Progenitor cell of endocrine pancreas (in vitro differentiated cells): ENCODE measurements at regions not wholly inside any gene's neighbourhood (a gene's known extent, or its start where the extent isn't known, plus 50 kb on each side); places are given as distances from the start of the nearest gene placed in this dataset.
"Not testable (repeated sequence)": the region's sequence is repeated elsewhere in the genome, so short reads cannot be mapped to it uniquely, and the experiment has no call there.

ENCODE experiments used
- DNase-seq: peaks from one replicate; pipeline ENCODE4 v3.0.0; 2021; ENCODE audit warnings: low spot score; ENCODE audit not compliant: unreplicated experiment
- H3K27ac Mint-ChIP-seq: 2 replicates; pipeline ENCODE4 v1.8.0; 2021; ENCODE audit warnings: mild to moderate bottlenecking, moderate library complexity, mixed read lengths
- H3K27me3 Mint-ChIP-seq: 2 replicates; pipeline ENCODE4 v1.8.0; 2021; ENCODE audit warnings: mixed read lengths
- H3K36me3 Mint-ChIP-seq: 2 replicates; pipeline ENCODE4 v1.8.0; 2022; ENCODE audit warnings: mixed read lengths; ENCODE audit not compliant: insufficient read depth
- H3K4me1 Mint-ChIP-seq: 2 replicates; pipeline ENCODE4 v1.8.0; 2021; ENCODE audit warnings: low read depth, mixed read lengths
- H3K4me3 Mint-ChIP-seq: 2 replicates; pipeline ENCODE4 v1.8.0; 2021; ENCODE audit warnings: low read depth, mild to moderate bottlenecking, moderate library complexity, mixed read lengths
- H3K9me3 Mint-ChIP-seq: 2 replicates; pipeline ENCODE4 v1.8.0; 2021; ENCODE audit warnings: low read depth, mixed read lengths
- CTCF ChIP-seq: fragments of 200-600 bp; sonication (generic); IDR thresholded peaks from one replicate; pipeline ENCODE4 v1.5.0; 2021; ENCODE audit warnings: antibody characterized with exemption, mild to moderate bottlenecking; ENCODE audit not compliant: unreplicated experiment

- Mint-ChIP-seq H3K27ac (no peak overlapping the region), H3K4me3 (no peak overlapping the region), H3K9me3 (no peaks in the 10 kb centered on the region), H3K27me3 (peaks cover 7% of the 10 kb centered on the region), H3K4me1 (no peaks in the 10 kb centered on the region), H3K36me3 (no peaks in the 10 kb centered on the region)
- no peak for DNase-seq
- no peak for TF ChIP-seq CTCF
Observed at GRCh38 chr4:127518046-127518445, 114.7 kb upstream of the INTU start.

- DNase-seq: no peak
- no peaks in the 10 kb centered on the region for H3K4me1 Mint-ChIP-seq
- no peak for TF ChIP-seq CTCF
- no peak overlapping the region for H3K27ac Mint-ChIP-seq
- no peak overlapping the region for H3K4me3 Mint-ChIP-seq
- no peaks in the 10 kb centered on the region for H3K36me3 Mint-ChIP-seq
- peaks cover 4% of the 10 kb centered on the region for H3K9me3 Mint-ChIP-seq
- no peaks in the 10 kb centered on the region for H3K27me3 Mint-ChIP-seq
Observed at GRCh38 chr4:127521463-127521862, 111.3 kb upstream of the INTU start.

GRCh38 chr4:127523369-127523768, 109.4 kb upstream of the INTU start:
- no peaks in the 10 kb centered on the region for H3K4me1 Mint-ChIP-seq
- no peak overlapping the region for H3K4me3 Mint-ChIP-seq
- no peak for DNase-seq
- peaks cover 4% of the 10 kb centered on the region for H3K9me3 Mint-ChIP-seq
- TF ChIP-seq CTCF: no peak
- H3K36me3 Mint-ChIP-seq: no peaks in the 10 kb centered on the region
- no peaks in the 10 kb centered on the region for H3K27me3 Mint-ChIP-seq
- no peak overlapping the region for H3K27ac Mint-ChIP-seq

- TF ChIP-seq CTCF: no peak
- Mint-ChIP-seq H3K36me3 (no peaks in the 10 kb centered on the region), H3K4me1 (no peaks in the 10 kb centered on the region), H3K27ac (no peak overlapping the region), H3K27me3 (no peaks in the 10 kb centered on the region), H3K9me3 (peaks cover 4% of the 10 kb centered on the region), H3K4me3 (no peak overlapping the region)
- DNase-seq: no peak
Observed at GRCh38 chr4:127525608-127526007, 107.1 kb upstream of the INTU start.

- Mint-ChIP-seq H3K9me3 (peaks cover 4% of the 10 kb centered on the region), H3K27me3 (no peaks in the 10 kb centered on the region), H3K4me3 (no peak overlapping the region), H3K36me3 (no peaks in the 10 kb centered on the region), H3K4me1 (peaks cover 2% of the 10 kb centered on the region), H3K27ac (no peak overlapping the region)
- TF ChIP-seq CTCF: no peak
- no peak for DNase-seq
Observed at GRCh38 chr4:127528302-127528701, 104.5 kb upstream of the INTU start.

GRCh38 chr4:127529879-127530278, 102.9 kb upstream of the INTU start:
- not testable (repeated sequence) for H3K27ac Mint-ChIP-seq, H3K4me1 Mint-ChIP-seq, DNase-seq, H3K9me3 Mint-ChIP-seq, H3K4me3 Mint-ChIP-seq, H3K36me3 Mint-ChIP-seq, H3K27me3 Mint-ChIP-seq
